ENCODE measurements at regions not wholly inside any gene's neighbourhood (a gene's known extent, or its start where the extent isn't known, plus 50 kb on each side); places are given as distances from the start of the nearest gene placed in this dataset.
"Not testable (repeated sequence)": the region's sequence is repeated elsewhere in the genome, so short reads cannot be mapped to it uniquely, and the experiment has no call there.

GRCh38 chr5:82521431-82522051 is 243.4 kb upstream of the RPS23 start:
- no peak for DNase-seq (ENCODE audit: extremely low read depth in 1 of 2, low read depth in 1 of 2)

GRCh38 chr5:82519558-82519957 is 241.4 kb upstream of the RPS23 start:
- DNase-seq (ENCODE audit: extremely low read depth in 1 of 2, low read depth in 1 of 2): no peak

- no peak for DNase-seq (ENCODE audit: extremely low read depth in 1 of 2, low read depth in 1 of 2)
These were observed 239.5 kb upstream of the RPS23 start for GRCh38 chr5:82517544-82518075.

- no peak for DNase-seq (ENCODE audit: extremely low read depth in 1 of 2, low read depth in 1 of 2)
These were observed 235.6 kb upstream of the RPS23 start for GRCh38 chr5:82513738-82514137.

- no peak for DNase-seq (ENCODE audit: extremely low read depth in 1 of 2, low read depth in 1 of 2)
These were observed 233.9 kb upstream of the RPS23 start for GRCh38 chr5:82512025-82512424.

GRCh38 chr5:82511134-82511533 is 233.0 kb upstream of the RPS23 start:
- DNase-seq (ENCODE audit: extremely low read depth in 1 of 2, low read depth in 1 of 2): no peak

- DNase-seq (ENCODE audit: extremely low read depth in 1 of 2, low read depth in 1 of 2): no peak
These were observed 231.6 kb upstream of the RPS23 start for GRCh38 chr5:82509762-82510161.

GRCh38 chr5:82506390-82506789 is 228.2 kb upstream of the RPS23 start:
- not testable (repeated sequence) for DNase-seq (ENCODE audit: extremely low read depth in 1 of 2, low read depth in 1 of 2)

GRCh38 chr5:82499725-82500244 is 221.6 kb upstream of the RPS23 start:
- DNase-seq (ENCODE audit: extremely low read depth in 1 of 2, low read depth in 1 of 2): no peak

GRCh38 chr5:82497242-82497641 is 219.1 kb upstream of the RPS23 start:
- no peak for DNase-seq (ENCODE audit: extremely low read depth in 1 of 2, low read depth in 1 of 2)

GRCh38 chr5:82494942-82495341 is 216.8 kb upstream of the RPS23 start:
- no peak for DNase-seq (ENCODE audit: extremely low read depth in 1 of 2, low read depth in 1 of 2)

- no peak for DNase-seq (ENCODE audit: extremely low read depth in 1 of 2, low read depth in 1 of 2)
These were observed 215.1 kb upstream of the RPS23 start for GRCh38 chr5:82493221-82493620.

GRCh38 chr5:82491397-82491796 is 213.2 kb upstream of the RPS23 start:
- DNase-seq (ENCODE audit: extremely low read depth in 1 of 2, low read depth in 1 of 2): no peak

- no peak for DNase-seq (ENCODE audit: extremely low read depth in 1 of 2, low read depth in 1 of 2)
These were observed 211.5 kb upstream of the RPS23 start for GRCh38 chr5:82489683-82490082.

GRCh38 chr5:82487131-82487530 is 209.0 kb upstream of the RPS23 start:
- DNase-seq (ENCODE audit: extremely low read depth in 1 of 2, low read depth in 1 of 2): no peak

GRCh38 chr5:82480331-82480730 is 202.2 kb upstream of the RPS23 start:
- DNase-seq (ENCODE audit: extremely low read depth in 1 of 2, low read depth in 1 of 2): no peak

- no peak for DNase-seq (ENCODE audit: extremely low read depth in 1 of 2, low read depth in 1 of 2)
These were observed 198.0 kb upstream of the RPS23 start for GRCh38 chr5:82476155-82476554.

GRCh38 chr5:82473262-82473661 is 195.1 kb upstream of the RPS23 start:
- DNase-seq (ENCODE audit: extremely low read depth in 1 of 2, low read depth in 1 of 2): no peak

GRCh38 chr5:82470185-82470994 is 192.2 kb upstream of the RPS23 start:
- DNase-seq (ENCODE audit: extremely low read depth in 1 of 2, low read depth in 1 of 2): no peak

- no peak for DNase-seq (ENCODE audit: extremely low read depth in 1 of 2, low read depth in 1 of 2)
These were observed 188.9 kb upstream of the RPS23 start for GRCh38 chr5:82466986-82467561.

- DNase-seq (ENCODE audit: extremely low read depth in 1 of 2, low read depth in 1 of 2): no peak
These were observed 187.1 kb upstream of the RPS23 start for GRCh38 chr5:82465235-82465634.

GRCh38 chr5:82459626-82460025 is 181.5 kb upstream of the RPS23 start:
- no peak for DNase-seq (ENCODE audit: extremely low read depth in 1 of 2, low read depth in 1 of 2)

All from stimulated activated CD8-positive, alpha-beta memory T cell treated with anti-CD3 and anti-CD28 coated beads, Interleukin-7, amount 100 ng/mL, for 48 hours (primary cell).